Osteocyte (in vitro differentiated cells): ENCODE measurements at regions not wholly inside any gene's neighbourhood (a gene's known extent, or its start where the extent isn't known, plus 50 kb on each side); places are given as distances from the start of the nearest gene placed in this dataset.
A peak's percentile ranks its signal among the peaks of the same experiment; 100 is the strongest.

Experiments used
- DNase-seq: peaks from one replicate; pipeline ENCODE4 v3.0.0; 2021; ENCODE audit warnings: mixed read lengths; ENCODE audit not compliant: unreplicated experiment; ENCODE audit errors: extremely low spot score
- H3K27ac Mint-ChIP-seq: one replicate; pipeline ENCODE4 v1.8.0; 2021; ENCODE audit warnings: mild to moderate bottlenecking, mixed read lengths; ENCODE audit not compliant: unreplicated experiment
- H3K27me3 Mint-ChIP-seq: one replicate; pipeline ENCODE4 v1.8.0; 2021; ENCODE audit warnings: mixed read lengths; ENCODE audit not compliant: unreplicated experiment
- H3K36me3 Mint-ChIP-seq: one replicate; pipeline ENCODE4 v1.8.0; 2021; ENCODE audit warnings: mixed read lengths; ENCODE audit not compliant: unreplicated experiment
- H3K4me1 Mint-ChIP-seq: one replicate; pipeline ENCODE4 v1.8.0; 2021; ENCODE audit warnings: mixed read lengths; ENCODE audit not compliant: unreplicated experiment
- H3K4me3 Mint-ChIP-seq: one replicate; pipeline ENCODE4 v1.8.0; 2021; ENCODE audit warnings: mild to moderate bottlenecking, moderate library complexity, mixed read lengths; ENCODE audit not compliant: unreplicated experiment
- H3K9me3 Mint-ChIP-seq: one replicate; pipeline ENCODE4 v1.8.0; 2021; ENCODE audit warnings: mixed read lengths; ENCODE audit not compliant: unreplicated experiment
- CTCF ChIP-seq: fragments of 200-600 bp; sonication (generic); IDR thresholded peaks from 2 replicates; pipeline ENCODE4 v1.5.0; 2021; ENCODE audit warnings: antibody characterized with exemption, mild to moderate bottlenecking, moderate library complexity

- no peak overlapping the region for H3K4me3 Mint-ChIP-seq
- no peaks in the 10 kb centered on the region for H3K9me3 Mint-ChIP-seq
- H3K36me3 Mint-ChIP-seq: no peaks in the 10 kb centered on the region
- H3K4me1 Mint-ChIP-seq: no peaks in the 10 kb centered on the region
- H3K27me3 Mint-ChIP-seq: no peaks in the 10 kb centered on the region
- no peak for DNase-seq
- H3K27ac Mint-ChIP-seq: no peak overlapping the region
- no peak for TF ChIP-seq CTCF
Measured at GRCh38 chr14:26395726-26396125, 202.1 kb downstream of the NOVA1 start.

DNA sequence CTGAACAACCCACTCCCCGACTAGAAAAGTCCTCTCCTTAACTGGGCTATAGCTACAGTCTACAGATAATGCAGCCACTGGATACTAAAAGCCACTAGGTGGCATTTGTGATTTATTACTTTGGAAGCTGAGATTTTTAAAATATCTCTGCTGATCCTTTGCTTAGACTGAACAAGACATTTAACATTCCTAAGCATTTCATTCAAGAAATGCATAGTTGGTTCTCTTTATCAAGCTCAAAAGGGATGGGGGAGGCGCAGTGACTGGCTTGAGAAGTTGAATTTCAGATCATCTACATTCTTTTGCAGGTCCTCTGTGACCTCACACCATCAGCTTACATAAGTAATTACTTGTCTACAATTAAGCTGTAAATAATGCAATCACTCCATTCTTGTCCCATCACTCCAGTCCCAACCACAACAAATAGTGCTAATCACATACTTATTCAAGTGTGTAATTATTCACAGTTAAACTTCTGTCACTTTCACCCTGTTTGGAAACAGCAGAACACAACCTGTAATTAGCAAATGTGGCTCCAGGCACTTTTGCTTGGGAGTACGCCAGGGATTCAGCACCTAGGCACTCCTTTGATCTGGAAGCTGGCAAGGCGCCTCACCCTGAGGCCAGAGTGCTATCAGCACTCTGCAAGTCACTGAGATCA lies 203.6 kb downstream of the NOVA1 start:
- Mint-ChIP-seq H3K27me3 (no peaks in the 10 kb centered on the region), H3K36me3 (no peaks in the 10 kb centered on the region)
- no peak for DNase-seq

GRCh38 chr14:26392498-26392897 lies 205.3 kb downstream of the NOVA1 start:
- no peak for TF ChIP-seq CTCF
- H3K9me3 Mint-ChIP-seq: no peaks in the 10 kb centered on the region
- H3K4me3 Mint-ChIP-seq: no peak overlapping the region
- H3K36me3 Mint-ChIP-seq: no peaks in the 10 kb centered on the region
- H3K27ac Mint-ChIP-seq: no peak overlapping the region
- H3K4me1 Mint-ChIP-seq: no peaks in the 10 kb centered on the region
- no peak for DNase-seq
- no peaks in the 10 kb centered on the region for H3K27me3 Mint-ChIP-seq

More for the DNA sequence above, 203.6 kb downstream of the NOVA1 start:
- Mint-ChIP-seq H3K27ac (no peak overlapping the region), H3K4me1 (no peaks in the 10 kb centered on the region), H3K4me3 (no peak overlapping the region), H3K9me3 (no peaks in the 10 kb centered on the region)
- TF ChIP-seq CTCF: peak; percentile 47

- no peak for DNase-seq
- no peaks in the 10 kb centered on the region for H3K27me3 Mint-ChIP-seq
- TF ChIP-seq CTCF: no peak
- H3K36me3 Mint-ChIP-seq: no peaks in the 10 kb centered on the region
- H3K27ac Mint-ChIP-seq: no peak overlapping the region
- no peak overlapping the region for H3K4me3 Mint-ChIP-seq
- H3K4me1 Mint-ChIP-seq: no peaks in the 10 kb centered on the region
- H3K9me3 Mint-ChIP-seq: no peaks in the 10 kb centered on the region
Measured at GRCh38 chr14:26389646-26390508, 208.0 kb downstream of the NOVA1 start.

- Mint-ChIP-seq H3K4me1 (no peaks in the 10 kb centered on the region), H3K27me3 (no peaks in the 10 kb centered on the region), H3K27ac (no peak overlapping the region), H3K9me3 (peaks cover 11% of the 10 kb centered on the region), H3K4me3 (no peak overlapping the region), H3K36me3 (no peaks in the 10 kb centered on the region)
- TF ChIP-seq CTCF: no peak
- DNase-seq: no peak
Measured at GRCh38 chr14:26385310-26385709, 212.5 kb downstream of the NOVA1 start.
